LHCN-M2 (cell line): ENCODE measurements at regions not wholly inside any gene's neighbourhood (a gene's known extent, or its start where the extent isn't known, plus 50 kb on each side); places are given as distances from the start of the nearest gene placed in this dataset.

Experiments
- DNase-seq: peaks from one replicate; pipeline ENCODE4 v3.0.0-alpha.2; 2012; ENCODE audit warnings: low read depth

GRCh38 chr1:115233598-115233997 lies 104.5 kb downstream of the NGF start:
- DNase-seq = no peak

- DNase-seq = no peak
Observed at GRCh38 chr1:115230281-115230680, 107.8 kb downstream of the NGF start.

- no peak for DNase-seq
Observed at GRCh38 chr1:115229016-115229415, 109.0 kb downstream of the NGF start.

GRCh38 chr1:115228191-115228590 lies 109.9 kb downstream of the NGF start:
- DNase-seq = no peak

- DNase-seq = no peak
Observed at GRCh38 chr1:115227346-115228082, 110.5 kb downstream of the NGF start.

- DNase-seq = no peak
Observed at GRCh38 chr1:115225993-115226685, 111.9 kb downstream of the NGF start.

- no peak for DNase-seq
Observed at GRCh38 chr1:115224636-115225035, 113.4 kb downstream of the NGF start.

- no peak for DNase-seq
Observed at GRCh38 chr1:115222616-115223402, 115.2 kb downstream of the NGF start.

GRCh38 chr1:115220340-115221270 lies 117.4 kb downstream of the NGF start:
- no peak for DNase-seq

GRCh38 chr1:115219927-115220326 lies 118.1 kb downstream of the NGF start:
- DNase-seq = no peak

GRCh38 chr1:115218699-115219098 lies 119.3 kb downstream of the NGF start:
- DNase-seq = no peak

- DNase-seq = no peak
Observed at GRCh38 chr1:115218034-115218405, 120.0 kb downstream of the NGF start.

- DNase-seq = no peak
Observed at GRCh38 chr1:115217150-115218033, 120.7 kb downstream of the NGF start.

GRCh38 chr1:115215703-115216521 lies 122.1 kb downstream of the NGF start:
- no peak for DNase-seq

- no peak for DNase-seq
Observed at GRCh38 chr1:115215110-115215509, 122.9 kb downstream of the NGF start.

- no peak for DNase-seq
Observed at GRCh38 chr1:115214098-115214497, 124.0 kb downstream of the NGF start.

GRCh38 chr1:115213130-115213529 lies 123.8 kb upstream of the TSPAN2 start:
- no peak for DNase-seq

- DNase-seq = no peak
Observed at GRCh38 chr1:115211071-115211745, 121.9 kb upstream of the TSPAN2 start.

GRCh38 chr1:115210302-115210711 lies 121.0 kb upstream of the TSPAN2 start:
- no peak for DNase-seq
